Lower leg skin (tissue), 4 donors: ENCODE measurements at regions not wholly inside any gene's neighbourhood (a gene's known extent, or its start where the extent isn't known, plus 50 kb on each side); places are given as distances from the start of the nearest gene placed in this dataset.

Experiments
- DNase-seq, 2 donors: peaks; one replicate each; pipeline ENCODE4 v3.0.0-alpha.2; 2019; ENCODE audit warnings: low spot score in 2 of 2
- H3K4me3 ChIP-seq: fragments of 200-600 bp; sonication (generic); 2 replicates; pipeline ENCODE4 v1.5.1; 2017; ENCODE audit warnings: mild to moderate bottlenecking, low read depth; ENCODE audit not compliant: poor library complexity, severe bottlenecking
- CTCF ChIP-seq, 3 donors: fragments of 450-650 bp; IDR thresholded peaks; one replicate each; pipeline ENCODE4 v1.5.1; 2016; ENCODE audit warnings: antibody characterized with exemption in 3 of 3, mild to moderate bottlenecking in 3 of 3, moderate library complexity in 2 of 3
- POLR2A ChIP-seq, 2 donors: fragments of 450-650 bp; IDR thresholded peaks; one replicate each; pipeline ENCODE4 v1.6.1; 2016 to 2017; ENCODE audit warnings: antibody characterized with exemption in 2 of 2, mild to moderate bottlenecking in 1 of 2, moderate library complexity in 1 of 2
- WGBS, 2 donors: methylation state at CpG; one replicate each; pipeline ENCODE4 v1.1.5; 2018; 5-methylcytosine and 5-hydroxymethylcytosine counted together
- intact Hi-C: fragments of 100-400 bp; cut with DNase I; formaldehyde crosslinking; loops from one replicate; pipeline ENCODE4 v1.15.0; 2023; ENCODE audit warnings: low total_unique reads

GRCh38 chr14:28151926-28152325 lies 614.7 kb upstream of the FOXG1 start:
- 74% methylated on average over 3 of the region's 3 CpGs for WGBS, 2 donors
- no peak overlapping the region for H3K4me3 ChIP-seq
- intact Hi-C loops = no loop called here
- no peak for DNase-seq
- TF ChIP-seq CTCF (IDR thresholded peaks at IDR 0.05) = no peak
- no peak for TF ChIP-seq POLR2A (IDR thresholded peaks at IDR 0.05)

GRCh38 chr14:28152453-28153044 lies 614.0 kb upstream of the FOXG1 start:
- no peak overlapping the region for H3K4me3 ChIP-seq
- no peak for TF ChIP-seq POLR2A (IDR thresholded peaks at IDR 0.05)
- no peak for TF ChIP-seq CTCF (IDR thresholded peaks at IDR 0.05)
- WGBS, 2 donors = 71 to 75% methylated on average over 4 of the region's 4 CpGs
- intact Hi-C loops = no loop called here
- DNase-seq = no peak

- intact Hi-C loops = no loop called here
- no peak for TF ChIP-seq CTCF (IDR thresholded peaks at IDR 0.05)
- WGBS, 2 donors = 86 to 88% methylated on average over 9 to 14 of the region's 14 CpGs
- H3K4me3 ChIP-seq = no peak overlapping the region
- DNase-seq = peak in 1 of 2 donors; percentile 61
Measured at GRCh38 chr14:28157289-28157869, 609.2 kb upstream of the FOXG1 start.

- TF ChIP-seq POLR2A (IDR thresholded peaks at IDR 0.05) (no peak), CTCF (IDR thresholded peaks at IDR 0.05) (no peak)
- intact Hi-C loops = no loop called here
- DNase-seq = peak in 1 of 2 donors; percentile 74
- H3K4me3 ChIP-seq = no peak overlapping the region
- 85 to 95% methylated on average over 19 to 26 of the region's 26 CpGs for WGBS, 2 donors
Measured at GRCh38 chr14:28157887-28158791, 608.4 kb upstream of the FOXG1 start.

GRCh38 chr14:28161040-28161439 lies 605.5 kb upstream of the FOXG1 start:
- intact Hi-C loops = no loop called here
- no peak for DNase-seq
- TF ChIP-seq POLR2A (IDR thresholded peaks at IDR 0.05) = no peak
- TF ChIP-seq CTCF (IDR thresholded peaks at IDR 0.05) = no peak
- no peak overlapping the region for H3K4me3 ChIP-seq
- WGBS, 2 donors = 75 to 85% methylated on average over 2 of the region's 2 CpGs
